ENCODE measurements at regions not wholly inside any gene's neighbourhood (a gene's known extent, or its start where the extent isn't known, plus 50 kb on each side); places are given as distances from the start of the nearest gene placed in this dataset.

DNA sequence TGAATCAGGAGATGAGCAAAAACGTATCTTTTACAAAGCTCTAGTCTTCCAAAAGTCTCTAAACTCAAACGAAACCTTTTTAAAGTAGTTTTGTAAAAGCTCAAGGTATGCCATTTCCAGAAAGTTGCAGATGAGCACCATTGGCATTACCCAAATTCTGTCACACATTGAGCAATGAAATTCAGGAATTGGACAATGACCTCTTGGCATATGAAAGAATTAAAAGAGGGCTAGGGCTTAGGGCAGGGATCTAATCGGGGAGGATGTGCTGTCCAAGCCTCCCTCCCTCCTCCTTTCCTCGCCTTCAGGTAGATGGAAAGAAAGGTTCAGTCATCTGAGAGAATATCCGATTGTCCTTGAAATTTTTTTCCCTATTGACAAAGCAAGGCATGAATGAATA lies 133.1 kb upstream of the CPNE4 start (continued):
- no peak for TF ChIP-seq PHF8 (IDR thresholded peaks at IDR 0.05; ENCODE audit: borderline replicate concordance, low read depth)
- no peak for TF ChIP-seq MAZ (IDR thresholded peaks at IDR 0.05; ENCODE audit: borderline replicate concordance, low read depth, low read length)
- TF ChIP-seq, protein P1, sequence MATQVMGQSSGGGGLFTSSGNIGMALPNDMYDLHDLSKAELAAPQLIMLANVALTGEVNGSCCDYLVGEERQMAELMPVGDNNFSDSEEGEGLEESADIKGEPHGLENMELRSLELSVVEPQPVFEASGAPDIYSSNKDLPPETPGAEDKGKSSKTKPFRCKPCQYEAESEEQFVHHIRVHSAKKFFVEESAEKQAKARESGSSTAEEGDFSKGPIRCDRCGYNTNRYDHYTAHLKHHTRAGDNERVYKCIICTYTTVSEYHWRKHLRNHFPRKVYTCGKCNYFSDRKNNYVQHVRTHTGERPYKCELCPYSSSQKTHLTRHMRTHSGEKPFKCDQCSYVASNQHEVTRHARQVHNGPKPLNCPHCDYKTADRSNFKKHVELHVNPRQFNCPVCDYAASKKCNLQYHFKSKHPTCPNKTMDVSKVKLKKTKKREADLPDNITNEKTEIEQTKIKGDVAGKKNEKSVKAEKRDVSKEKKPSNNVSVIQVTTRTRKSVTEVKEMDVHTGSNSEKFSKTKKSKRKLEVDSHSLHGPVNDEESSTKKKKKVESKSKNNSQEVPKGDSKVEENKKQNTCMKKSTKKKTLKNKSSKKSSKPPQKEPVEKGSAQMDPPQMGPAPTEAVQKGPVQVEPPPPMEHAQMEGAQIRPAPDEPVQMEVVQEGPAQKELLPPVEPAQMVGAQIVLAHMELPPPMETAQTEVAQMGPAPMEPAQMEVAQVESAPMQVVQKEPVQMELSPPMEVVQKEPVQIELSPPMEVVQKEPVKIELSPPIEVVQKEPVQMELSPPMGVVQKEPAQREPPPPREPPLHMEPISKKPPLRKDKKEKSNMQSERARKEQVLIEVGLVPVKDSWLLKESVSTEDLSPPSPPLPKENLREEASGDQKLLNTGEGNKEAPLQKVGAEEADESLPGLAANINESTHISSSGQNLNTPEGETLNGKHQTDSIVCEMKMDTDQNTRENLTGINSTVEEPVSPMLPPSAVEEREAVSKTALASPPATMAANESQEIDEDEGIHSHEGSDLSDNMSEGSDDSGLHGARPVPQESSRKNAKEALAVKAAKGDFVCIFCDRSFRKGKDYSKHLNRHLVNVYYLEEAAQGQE (IDR thresholded peaks at IDR 0.05), result no peak

DNA sequence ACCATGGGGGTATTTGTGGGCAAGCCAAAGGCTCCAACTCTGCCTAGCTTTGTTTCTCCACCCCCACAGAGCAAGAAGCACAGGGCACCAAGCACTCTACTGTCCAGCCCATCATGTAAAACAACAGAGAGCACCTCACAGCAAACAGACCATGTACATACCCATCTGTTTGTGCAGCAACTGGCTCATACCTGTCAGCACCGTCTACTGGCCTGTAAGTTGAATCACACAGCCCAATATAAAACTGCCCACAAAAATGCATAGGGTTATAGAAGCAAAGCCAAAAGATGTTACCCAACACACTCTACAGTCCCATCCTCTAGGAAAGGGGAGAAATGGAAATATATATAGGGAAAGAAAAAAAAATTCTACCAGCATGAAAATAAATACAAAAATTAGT lies 139.7 kb upstream of the CPNE4 start:
- Histone ChIP-seq H3K4me3 (no peak overlapping the region), H3K27ac (peak overlapping the region in 1 of 2 experiments; percentile 30; a peak in 1 of 6 replicates), H3K9me3 (no peaks in the 10 kb centered on the region), H3K4me1 (peaks cover under 1% of the 10 kb centered on the region; the same call in 1 of the 3 replicates), H3K4me2 (no peak overlapping the region)
- FAIRE-seq (no peak), ATAC-seq (peak in 1 of 2 experiments; percentile 51; a peak in 3 of 6 replicates), DNase-seq (ENCODE audit: low read depth in 1 of 2, low spot score in 1 of 2) (peak in 1 of 2 experiments; percentile 22)
- CTCF ChIA-PET, result interaction anchor here (0.6 to 17.8 kb wide), 3 partner anchors 20 to 137 kb away, joined by 3 to 240 read pairs (median 4); partner anchors contain the start of gene CPNE4
- TF ChIP-seq HEYL (CRISPR knock-in tag; IDR thresholded peaks at IDR 0.05) (no peak), RCOR1 (IDR thresholded peaks at IDR 0.05; ENCODE audit: low read depth, low read length) (no peak), RARB (CRISPR knock-in tag; IDR thresholded peaks at IDR 0.05) (no peak), POLR2A (IDR thresholded peaks at IDR 0.05; ENCODE audit: low read length) (no peak), KDM1A (IDR thresholded peaks at IDR 0.05; ENCODE audit: low read depth) (no peak), MYC (IDR thresholded peaks at IDR 0.05; ENCODE audit: borderline replicate concordance, low read length) (no peak), ZC3H11A (IDR thresholded peaks at IDR 0.05) (no peak), TFCP2L1 (CRISPR knock-in tag; IDR thresholded peaks at IDR 0.05) (no peak), CHD2 (IDR thresholded peaks at IDR 0.05; ENCODE audit: low read length, partially characterized antibody) (no peak), BHLHE40 (IDR thresholded peaks at IDR 0.05; ENCODE audit: low read depth, low read length) (no peak), ESRRA (IDR thresholded peaks at IDR 0.05; ENCODE audit: borderline replicate concordance, low read length) (no peak), TP53 (CRISPR knock-in tag; IDR thresholded peaks at IDR 0.05) (no peak), CBX8 (IDR thresholded peaks at IDR 0.05) (no peak)
- TF ChIP-seq, protein P2, sequence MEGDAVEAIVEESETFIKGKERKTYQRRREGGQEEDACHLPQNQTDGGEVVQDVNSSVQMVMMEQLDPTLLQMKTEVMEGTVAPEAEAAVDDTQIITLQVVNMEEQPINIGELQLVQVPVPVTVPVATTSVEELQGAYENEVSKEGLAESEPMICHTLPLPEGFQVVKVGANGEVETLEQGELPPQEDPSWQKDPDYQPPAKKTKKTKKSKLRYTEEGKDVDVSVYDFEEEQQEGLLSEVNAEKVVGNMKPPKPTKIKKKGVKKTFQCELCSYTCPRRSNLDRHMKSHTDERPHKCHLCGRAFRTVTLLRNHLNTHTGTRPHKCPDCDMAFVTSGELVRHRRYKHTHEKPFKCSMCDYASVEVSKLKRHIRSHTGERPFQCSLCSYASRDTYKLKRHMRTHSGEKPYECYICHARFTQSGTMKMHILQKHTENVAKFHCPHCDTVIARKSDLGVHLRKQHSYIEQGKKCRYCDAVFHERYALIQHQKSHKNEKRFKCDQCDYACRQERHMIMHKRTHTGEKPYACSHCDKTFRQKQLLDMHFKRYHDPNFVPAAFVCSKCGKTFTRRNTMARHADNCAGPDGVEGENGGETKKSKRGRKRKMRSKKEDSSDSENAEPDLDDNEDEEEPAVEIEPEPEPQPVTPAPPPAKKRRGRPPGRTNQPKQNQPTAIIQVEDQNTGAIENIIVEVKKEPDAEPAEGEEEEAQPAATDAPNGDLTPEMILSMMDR (IDR thresholded peaks at IDR 0.05), result no peak
- TF ChIP-seq, protein P3, sequence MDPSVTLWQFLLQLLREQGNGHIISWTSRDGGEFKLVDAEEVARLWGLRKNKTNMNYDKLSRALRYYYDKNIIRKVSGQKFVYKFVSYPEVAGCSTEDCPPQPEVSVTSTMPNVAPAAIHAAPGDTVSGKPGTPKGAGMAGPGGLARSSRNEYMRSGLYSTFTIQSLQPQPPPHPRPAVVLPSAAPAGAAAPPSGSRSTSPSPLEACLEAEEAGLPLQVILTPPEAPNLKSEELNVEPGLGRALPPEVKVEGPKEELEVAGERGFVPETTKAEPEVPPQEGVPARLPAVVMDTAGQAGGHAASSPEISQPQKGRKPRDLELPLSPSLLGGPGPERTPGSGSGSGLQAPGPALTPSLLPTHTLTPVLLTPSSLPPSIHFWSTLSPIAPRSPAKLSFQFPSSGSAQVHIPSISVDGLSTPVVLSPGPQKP (IDR thresholded peaks at IDR 0.05; ENCODE audit: low read depth, low read length), result no peak
- TF ChIP-seq, protein P4, sequence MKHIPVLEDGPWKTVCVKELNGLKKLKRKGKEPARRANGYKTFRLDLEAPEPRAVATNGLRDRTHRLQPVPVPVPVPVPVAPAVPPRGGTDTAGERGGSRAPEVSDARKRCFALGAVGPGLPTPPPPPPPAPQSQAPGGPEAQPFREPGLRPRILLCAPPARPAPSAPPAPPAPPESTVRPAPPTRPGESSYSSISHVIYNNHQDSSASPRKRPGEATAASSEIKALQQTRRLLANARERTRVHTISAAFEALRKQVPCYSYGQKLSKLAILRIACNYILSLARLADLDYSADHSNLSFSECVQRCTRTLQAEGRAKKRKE (CRISPR knock-in tag; IDR thresholded peaks at IDR 0.05; ENCODE audit: low read depth), result no peak
- 29% methylated on average over 1 of the region's 1 CpG for WGBS (ENCODE audit: missing lambda C conversion rate)
- POLR2A ChIA-PET, result no interaction called here

Measured in A549 (cell line).